HepG2 (cell line): ENCODE measurements at regions not wholly inside any gene's neighbourhood (a gene's known extent, or its start where the extent isn't known, plus 50 kb on each side); places are given as distances from the start of the nearest gene placed in this dataset.

Experiments used
- ATAC-seq: fragments of 200-7000 bp; cut with Tn5 transposase; 3 replicates; pipeline ENCODE4 v1.9.1; 2020; ENCODE audit warnings: mild to moderate bottlenecking, moderate library complexity
- BruUV-seq: library from RNA; stranded (reverse); fragments of 400-500 nt; replicated peaks from 2 replicates; lab custom pipeline; 2021; lab: Mats Ljungman, UMichigan
- CTCF ChIA-PET: fragments of 300-600 bp; formaldehyde crosslinking; extraction: SDS; loops from one replicate; lab custom pipeline; 2021; ENCODE audit warnings: low total read pairs, inconsistent platforms, low intra/inter-chr PET ratio; lab: Yijun Ruan, JAX
- POLR2A ChIA-PET: fragments of 350-600 bp; sonication (Branson Sonifier 250); formaldehyde crosslinking; loops from one replicate; lab custom pipeline; 2020; ENCODE audit warnings: antibody characterized with exemption, inconsistent platforms; lab: Yijun Ruan, JAX
- DNase-seq: peaks from one replicate; pipeline ENCODE4 v3.0.0-alpha.2; 2015; ENCODE audit warnings: low spot score
- FAIRE-seq: peaks from 3 replicates; lab custom pipeline; 2011; peaks lifted over from hg19 to GRCh38; lab: Jason Lieb, UNC
- H2AFZ ChIP-seq: one replicate; pipeline ENCODE4 v1.6.1; 2011; ENCODE audit warnings: low read length, inconsistent platforms
- H3K27ac ChIP-seq: fragments of 300-600 bp; 3 replicates; pipeline ENCODE4 v1.8.0; 2011; ENCODE audit warnings: mixed run types, mild to moderate bottlenecking, mixed read lengths, low read length, inconsistent platforms; ENCODE audit not compliant: insufficient read depth; ENCODE audit errors: extremely low read length
- H3K27me3 ChIP-seq, 2 experiments: fragments of 200-600 bp in 1 of 2; 2 replicates in 1 of 2; 3 replicates in 1 of 2; pipeline versions ENCODE4 v1.6.0 to v1.8.0; 2011; ENCODE audit warnings: low read length in 2 of 2, mild to moderate bottlenecking in 2 of 2, moderate library complexity in 2 of 2, inconsistent platforms in 1 of 2; ENCODE audit not compliant: insufficient read depth in 2 of 2, control insufficient read depth in 1 of 2
- H3K36me3 ChIP-seq, 2 experiments: fragments of 200-600 bp in 1 of 2; replicated peaks in 1 of 2; 2 replicates in 1 of 2; 3 replicates in 1 of 2; pipeline versions ENCODE4 v1.5.1 to v1.8.0; 2011; ENCODE audit warnings: low read length in 2 of 2, inconsistent platforms in 1 of 2; ENCODE audit not compliant: insufficient read depth in 2 of 2, control insufficient read depth in 1 of 2
- H3K4me1 ChIP-seq: 2 replicates; pipeline ENCODE4 v1.5.1; 2012; ENCODE audit warnings: low read length, inconsistent platforms; ENCODE audit not compliant: insufficient read depth
- H3K4me2 ChIP-seq: 2 replicates; pipeline ENCODE4 v1.6.0; 2011; ENCODE audit warnings: low read depth, low read length, inconsistent platforms
- H3K4me3 ChIP-seq, 3 experiments: fragments of 200-600 bp in 1 of 3; sonication (generic), shearing (Covaris generic) in 1 of 3; replicated peaks in 1 of 3; 2 replicates each; pipeline ENCODE4 v1.5.1; 2011 to 2016; ENCODE audit warnings: low read length in 3 of 3, inconsistent platforms in 2 of 3, low read depth in 2 of 3, mild to moderate bottlenecking in 2 of 3, control low read depth in 1 of 3, mixed read lengths in 1 of 3; ENCODE audit not compliant: insufficient read depth in 1 of 3
- H3K79me2 ChIP-seq: one replicate; pipeline ENCODE4 v1.6.1; 2011; ENCODE audit warnings: low read length, inconsistent platforms; ENCODE audit not compliant: insufficient read depth
- H3K9ac ChIP-seq: 2 replicates; pipeline ENCODE4 v1.6.0; 2011; ENCODE audit warnings: mild to moderate bottlenecking, low read depth, low read length, inconsistent platforms; ENCODE audit not compliant: insufficient read depth
- H3K9me3 ChIP-seq: 2 replicates; pipeline ENCODE4 v1.5.1; 2012; ENCODE audit warnings: mild to moderate bottlenecking, low read length
- H4K20me1 ChIP-seq: 2 replicates; pipeline ENCODE4 v1.6.0; 2011; ENCODE audit warnings: inconsistent platforms, mild to moderate bottlenecking, low read length, moderate library complexity; ENCODE audit not compliant: insufficient read depth
- GMEB1 ChIP-seq: sonication (generic); formaldehyde crosslinking; IDR thresholded peaks from 2 replicates; pipeline ENCODE4 v1.5.1; 2020; ENCODE audit warnings: missing genetic modification reagents, mild to moderate bottlenecking, borderline replicate concordance
- KLF13 ChIP-seq: sonication (generic); formaldehyde crosslinking; IDR thresholded peaks from 2 replicates; pipeline ENCODE4 v1.4.0; 2020; ENCODE audit warnings: mild to moderate bottlenecking, missing genetic modification reagents
- RXRA ChIP-seq: sonication (generic); formaldehyde crosslinking; IDR thresholded peaks from 2 replicates; pipeline ENCODE4 v1.5.1; 2020; ENCODE audit warnings: missing genetic modification reagents
- ZBTB43 ChIP-seq: sonication (generic); formaldehyde crosslinking; conservative IDR thresholded peaks from 2 replicates; pipeline ENCODE4 v1.4.0; 2020; ENCODE audit warnings: missing genetic modification reagents
- ZEB1 ChIP-seq: IDR thresholded peaks from 2 replicates; pipeline ENCODE4 v1.6.1; 2012; ENCODE audit warnings: mild to moderate bottlenecking, low read depth, inconsistent platforms; ENCODE audit not compliant: insufficient replicate concordance
- ZNF572 ChIP-seq: sonication (generic); formaldehyde crosslinking; IDR thresholded peaks from 2 replicates; pipeline ENCODE4 v1.5.1; 2020; ENCODE audit warnings: mild to moderate bottlenecking, missing genetic modification reagents
- WGBS: methylation state at CpG from one replicate; pipeline ENCODE4 v1.1.6; 2017; ENCODE audit warnings: low lambda C conversion rate; 5-methylcytosine and 5-hydroxymethylcytosine counted together
- in situ Hi-C: cut with HindIII; loops from 2 replicates; pipeline ENCODE4 v1.10.0; 2017; ENCODE audit warnings: low pct_unique_long_range_greater_than_20kb; ENCODE audit not compliant: extremely low pct_ligation_motif_present
- intact Hi-C: fragments of 100-400 bp; cut with micrococcal nuclease; formaldehyde crosslinking; loops from one replicate; pipeline ENCODE4 v1.10.0; 2022; ENCODE audit not compliant: unreplicated experiment
- TF ChIP-seq, protein P1 (sequence below): sonication (generic); formaldehyde crosslinking; IDR thresholded peaks from 2 replicates; pipeline ENCODE4 v1.5.0; 2020; ENCODE audit warnings: mild to moderate bottlenecking, missing genetic modification reagents, borderline replicate concordance
- TF ChIP-seq, protein P2 (sequence below): sonication (generic); formaldehyde crosslinking; IDR thresholded peaks from 2 replicates; pipeline ENCODE4 v1.5.0; 2020; ENCODE audit warnings: mild to moderate bottlenecking, missing genetic modification reagents
- TF ChIP-seq, protein P3 (sequence below): IDR thresholded peaks from 2 replicates; pipeline ENCODE4 v1.6.1; 2016; ENCODE audit warnings: low read depth
- TF ChIP-seq, protein P4 (sequence below): sonication (generic); formaldehyde crosslinking; IDR thresholded peaks from 2 replicates; pipeline ENCODE4 v1.8.0; 2022; ENCODE audit warnings: mild to moderate bottlenecking, missing genetic modification reagents, borderline replicate concordance

DNA sequence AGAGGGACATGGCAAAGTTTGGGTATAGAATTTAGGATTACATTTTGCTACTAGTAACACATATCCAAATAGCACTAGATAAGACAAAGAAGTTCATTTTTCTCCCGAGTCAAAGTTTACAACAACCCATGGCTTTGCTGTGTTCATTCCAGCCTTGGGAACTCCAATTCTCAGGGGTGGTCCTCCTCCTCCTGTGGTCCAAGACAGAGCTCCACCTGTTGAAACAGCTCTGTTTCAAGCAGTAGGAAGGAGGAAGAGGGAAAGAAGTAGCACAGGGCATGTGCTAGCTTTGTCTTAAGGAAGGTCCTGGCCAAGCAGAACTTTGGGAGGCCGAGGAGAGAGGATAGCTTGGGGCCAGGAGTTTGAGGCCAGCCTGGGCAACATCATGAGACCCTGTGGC lies 113.8 kb upstream of the SIX2 start:
- ATAC-seq: no peak
- ChIA-PET POLR2A (no interaction called here), CTCF (no interaction called here)
- Histone ChIP-seq H3K27me3 (0 out of 5 replicates have a peak, but pooled peaks cover 0 to 4% of the 10 kb centered on the region in 2 experiments), H3K79me2 (no peaks in the 10 kb centered on the region), H3K4me1 (0 out of 2 replicates have a peak, but pooled peaks cover 8% of the 10 kb centered on the region), H3K9ac (no peak overlapping the region), H3K9me3 (no peaks in the 10 kb centered on the region), H4K20me1 (no peaks in the 10 kb centered on the region), H2AFZ (no peak overlapping the region), H3K27ac (no peak overlapping the region), H3K4me3 (no peak overlapping the region), H3K4me2 (no peak overlapping the region), H3K36me3 (no peaks in the 10 kb centered on the region)
- intact Hi-C loops (no loop called here), in situ Hi-C loops (no loop called here)
- no peak for FAIRE-seq
- DNase-seq: no peak
- WGBS: 27% methylated on average over 2 of the region's 2 CpGs
- BruUV-seq: no TSS peak
- TF ChIP-seq, protein P1, sequence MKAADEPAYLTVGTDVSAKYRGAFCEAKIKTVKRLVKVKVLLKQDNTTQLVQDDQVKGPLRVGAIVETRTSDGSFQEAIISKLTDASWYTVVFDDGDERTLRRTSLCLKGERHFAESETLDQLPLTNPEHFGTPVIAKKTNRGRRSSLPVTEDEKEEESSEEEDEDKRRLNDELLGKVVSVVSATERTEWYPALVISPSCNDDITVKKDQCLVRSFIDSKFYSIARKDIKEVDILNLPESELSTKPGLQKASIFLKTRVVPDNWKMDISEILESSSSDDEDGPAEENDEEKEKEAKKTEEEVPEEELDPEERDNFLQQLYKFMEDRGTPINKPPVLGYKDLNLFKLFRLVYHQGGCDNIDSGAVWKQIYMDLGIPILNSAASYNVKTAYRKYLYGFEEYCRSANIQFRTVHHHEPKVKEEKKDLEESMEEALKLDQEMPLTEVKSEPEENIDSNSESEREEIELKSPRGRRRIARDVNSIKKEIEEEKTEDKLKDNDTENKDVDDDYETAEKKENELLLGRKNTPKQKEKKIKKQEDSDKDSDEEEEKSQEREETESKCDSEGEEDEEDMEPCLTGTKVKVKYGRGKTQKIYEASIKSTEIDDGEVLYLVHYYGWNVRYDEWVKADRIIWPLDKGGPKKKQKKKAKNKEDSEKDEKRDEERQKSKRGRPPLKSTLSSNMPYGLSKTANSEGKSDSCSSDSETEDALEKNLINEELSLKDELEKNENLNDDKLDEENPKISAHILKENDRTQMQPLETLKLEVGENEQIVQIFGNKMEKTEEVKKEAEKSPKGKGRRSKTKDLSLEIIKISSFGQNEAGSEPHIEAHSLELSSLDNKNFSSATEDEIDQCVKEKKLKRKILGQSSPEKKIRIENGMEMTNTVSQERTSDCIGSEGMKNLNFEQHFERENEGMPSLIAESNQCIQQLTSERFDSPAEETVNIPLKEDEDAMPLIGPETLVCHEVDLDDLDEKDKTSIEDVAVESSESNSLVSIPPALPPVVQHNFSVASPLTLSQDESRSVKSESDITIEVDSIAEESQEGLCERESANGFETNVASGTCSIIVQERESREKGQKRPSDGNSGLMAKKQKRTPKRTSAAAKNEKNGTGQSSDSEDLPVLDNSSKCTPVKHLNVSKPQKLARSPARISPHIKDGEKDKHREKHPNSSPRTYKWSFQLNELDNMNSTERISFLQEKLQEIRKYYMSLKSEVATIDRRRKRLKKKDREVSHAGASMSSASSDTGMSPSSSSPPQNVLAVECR (CRISPR knock-in tag): no peak
- no peak for TF ChIP-seq ZNF572 (CRISPR knock-in tag)
- no peak for TF ChIP-seq KLF13 (CRISPR knock-in tag)
- TF ChIP-seq RXRA (CRISPR knock-in tag): no peak
- TF ChIP-seq, protein P2, sequence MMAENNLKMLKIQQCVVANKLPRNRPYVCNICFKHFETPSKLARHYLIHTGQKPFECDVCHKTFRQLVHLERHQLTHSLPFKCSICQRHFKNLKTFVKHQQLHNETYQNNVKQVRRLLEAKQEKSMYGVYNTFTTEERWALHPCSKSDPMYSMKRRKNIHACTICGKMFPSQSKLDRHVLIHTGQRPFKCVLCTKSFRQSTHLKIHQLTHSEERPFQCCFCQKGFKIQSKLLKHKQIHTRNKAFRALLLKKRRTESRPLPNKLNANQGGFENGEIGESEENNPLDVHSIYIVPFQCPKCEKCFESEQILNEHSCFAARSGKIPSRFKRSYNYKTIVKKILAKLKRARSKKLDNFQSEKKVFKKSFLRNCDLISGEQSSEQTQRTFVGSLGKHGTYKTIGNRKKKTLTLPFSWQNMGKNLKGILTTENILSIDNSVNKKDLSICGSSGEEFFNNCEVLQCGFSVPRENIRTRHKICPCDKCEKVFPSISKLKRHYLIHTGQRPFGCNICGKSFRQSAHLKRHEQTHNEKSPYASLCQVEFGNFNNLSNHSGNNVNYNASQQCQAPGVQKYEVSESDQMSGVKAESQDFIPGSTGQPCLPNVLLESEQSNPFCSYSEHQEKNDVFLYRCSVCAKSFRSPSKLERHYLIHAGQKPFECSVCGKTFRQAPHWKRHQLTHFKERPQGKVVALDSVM: no peak
- no peak for TF ChIP-seq ZBTB43
- TF ChIP-seq, protein P3, sequence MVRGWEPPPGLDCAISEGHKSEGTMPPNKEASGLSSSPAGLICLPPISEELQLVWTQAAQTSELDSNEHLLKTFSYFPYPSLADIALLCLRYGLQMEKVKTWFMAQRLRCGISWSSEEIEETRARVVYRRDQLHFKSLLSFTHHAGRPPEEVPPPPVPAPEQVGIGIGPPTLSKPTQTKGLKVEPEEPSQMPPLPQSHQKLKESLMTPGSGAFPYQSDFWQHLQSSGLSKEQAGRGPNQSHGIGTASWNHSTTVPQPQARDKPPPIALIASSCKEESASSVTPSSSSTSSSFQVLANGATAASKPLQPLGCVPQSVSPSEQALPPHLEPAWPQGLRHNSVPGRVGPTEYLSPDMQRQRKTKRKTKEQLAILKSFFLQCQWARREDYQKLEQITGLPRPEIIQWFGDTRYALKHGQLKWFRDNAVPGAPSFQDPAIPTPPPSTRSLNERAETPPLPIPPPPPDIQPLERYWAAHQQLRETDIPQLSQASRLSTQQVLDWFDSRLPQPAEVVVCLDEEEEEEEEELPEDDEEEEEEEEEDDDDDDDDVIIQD: no peak
- TF ChIP-seq ZEB1: no peak
- TF ChIP-seq, protein P4, sequence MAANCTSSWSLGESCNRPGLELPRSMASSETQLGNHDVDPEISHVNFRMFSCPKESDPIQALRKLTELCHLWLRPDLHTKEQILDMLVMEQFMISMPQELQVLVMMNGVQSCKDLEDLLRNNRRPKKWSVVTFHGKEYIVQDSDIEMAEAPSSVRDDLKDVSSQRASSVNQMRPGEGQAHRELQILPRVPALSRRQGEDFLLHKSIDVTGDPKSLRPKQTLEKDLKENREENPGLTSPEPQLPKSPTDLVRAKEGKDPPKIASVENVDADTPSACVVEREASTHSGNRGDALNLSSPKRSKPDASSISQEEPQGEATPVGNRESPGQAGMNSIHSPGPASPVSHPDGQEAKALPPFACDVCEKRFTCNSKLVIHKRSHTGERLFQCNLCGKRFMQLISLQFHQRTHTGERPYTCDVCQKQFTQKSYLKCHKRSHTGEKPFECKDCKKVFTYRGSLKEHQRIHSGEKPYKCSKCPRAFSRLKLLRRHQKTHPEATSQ (CRISPR knock-in tag): no peak
- TF ChIP-seq GMEB1: no peak
